Naive B cell (primary cell): ENCODE measurements at regions not wholly inside any gene's neighbourhood (a gene's known extent, or its start where the extent isn't known, plus 50 kb on each side); places are given as distances from the start of the nearest gene placed in this dataset.

ENCODE experiments used
- ATAC-seq, 2 donors: fragments of 150-1000 bp; cut with Tn5 transposase; 2 replicates each; pipeline ENCODE4 v1.10.0; 2021; ENCODE audit warnings: low read depth in 2 of 2, mild to moderate bottlenecking in 2 of 2, moderate library complexity in 2 of 2
- DNase-seq: peaks from one replicate; pipeline ENCODE4 v3.0.0; 2022
- H3K27ac Mint-ChIP-seq, 6 donors: one replicate each; pipeline ENCODE4 v1.8.0; 2020 to 2022; ENCODE audit warnings: mild to moderate bottlenecking in 6 of 6, mixed read lengths in 6 of 6, moderate library complexity in 5 of 6, inconsistent platforms in 2 of 6
- H3K27me3 Mint-ChIP-seq, 3 donors: one replicate each; pipeline ENCODE4 v1.8.0; 2021 to 2022; ENCODE audit warnings: mixed read lengths in 3 of 3, mild to moderate bottlenecking in 1 of 3
- H3K36me3 Mint-ChIP-seq, 2 donors: one replicate each; pipeline ENCODE4 v1.8.0; 2020 to 2022; ENCODE audit warnings: mixed read lengths in 2 of 2, inconsistent platforms in 1 of 2, mild to moderate bottlenecking in 1 of 2
- H3K4me1 Mint-ChIP-seq, 3 donors: one replicate each; pipeline ENCODE4 v1.8.0; 2020 to 2022; ENCODE audit warnings: mixed read lengths in 3 of 3, inconsistent platforms in 1 of 3, mild to moderate bottlenecking in 1 of 3, moderate library complexity in 1 of 3
- H3K4me3 Mint-ChIP-seq, 8 donors: one replicate each; pipeline ENCODE4 v1.8.0; 2020 to 2022; ENCODE audit warnings: mild to moderate bottlenecking in 8 of 8, mixed read lengths in 8 of 8, moderate library complexity in 8 of 8, inconsistent platforms in 2 of 8
- H3K9me3 Mint-ChIP-seq, 7 donors: one replicate each; pipeline ENCODE4 v1.8.0; 2020 to 2022; ENCODE audit warnings: mixed read lengths in 7 of 7, mild to moderate bottlenecking in 5 of 7, inconsistent platforms in 2 of 7, moderate library complexity in 1 of 7

DNA sequence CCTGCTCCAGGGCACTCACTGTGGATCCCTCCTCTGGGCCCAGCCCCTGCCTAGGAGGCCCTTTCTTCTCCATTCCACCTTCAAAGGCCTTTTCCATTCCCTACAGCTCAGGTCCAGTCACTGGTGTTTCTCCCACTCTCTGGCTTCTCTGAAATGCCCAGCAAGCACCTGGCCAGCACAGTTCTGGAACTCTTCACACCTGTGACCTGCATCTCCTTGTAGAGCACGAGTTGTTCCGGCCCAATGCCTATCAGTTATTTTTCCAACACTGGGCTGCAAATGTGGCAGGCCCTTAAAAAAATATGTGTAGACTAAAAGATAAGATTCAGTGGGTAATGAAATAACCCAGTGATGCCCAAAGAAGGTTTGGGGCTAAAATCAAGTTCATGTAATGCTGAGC, 87.1 kb downstream of the PRLHR start:
- Mint-ChIP-seq H3K36me3 (no peaks in the 10 kb centered on the region), H3K4me3 (no peak overlapping the region), H3K27ac (no peak overlapping the region), H3K4me1 (peaks cover 0 to 5% (median 0%) of the 10 kb centered on the region in 3 donors), H3K9me3 (peaks cover 0 to 5% (median 0%) of the 10 kb centered on the region in 7 donors), H3K27me3 (peaks cover under 1 to 15% (median 13%) of the 10 kb centered on the region in 3 donors)
- ATAC-seq: no peak
- no peak for DNase-seq

DNA sequence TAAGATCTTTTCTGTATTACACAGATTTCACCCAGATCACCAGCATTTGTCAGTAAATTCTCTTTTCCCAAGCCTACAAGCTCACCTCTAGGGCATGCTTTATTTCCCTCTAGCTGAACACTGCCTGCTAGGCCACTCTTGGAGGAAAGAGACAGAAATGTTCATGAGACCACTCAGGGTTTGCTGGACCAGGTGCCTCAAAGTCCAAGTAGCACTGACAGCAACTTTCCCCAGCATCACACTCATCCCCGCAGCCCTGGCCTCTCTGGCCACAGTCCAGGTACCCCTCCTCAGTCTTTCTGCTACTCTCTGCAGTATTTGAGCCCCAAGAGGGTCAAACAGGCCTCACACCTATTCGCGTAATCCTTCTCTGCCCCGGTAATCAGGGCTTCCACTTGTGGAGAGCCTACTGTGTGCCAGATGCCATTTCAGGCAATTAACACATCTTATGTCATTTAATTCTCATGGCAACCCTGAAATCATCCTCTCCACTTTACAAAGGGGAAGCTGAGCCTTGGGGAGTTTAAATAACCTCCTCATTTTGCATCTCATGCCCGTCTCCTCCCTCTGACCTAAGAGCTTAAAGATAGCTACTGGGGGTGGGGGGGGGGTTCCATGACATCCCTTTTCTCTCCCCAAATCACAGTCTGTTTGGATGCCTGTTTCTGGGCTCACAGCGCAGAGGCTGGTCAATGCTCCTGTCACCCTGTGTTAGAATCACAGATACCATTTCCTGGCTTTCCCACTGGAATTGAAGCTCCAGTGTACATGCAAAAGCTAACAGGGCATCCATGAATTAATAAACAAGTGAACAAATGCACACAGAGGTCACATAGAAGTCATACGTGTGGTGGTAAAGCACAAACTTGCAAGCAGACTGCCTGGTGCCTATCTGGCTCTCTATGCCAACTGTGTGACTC, 88.5 kb downstream of the PRLHR start:
- H3K27me3 Mint-ChIP-seq: peaks cover 4 to 15% (median 13%) of the 10 kb centered on the region in 3 donors
- ATAC-seq (no peak), DNase-seq (no peak)
- no peak overlapping the region for H3K4me3 Mint-ChIP-seq
- peaks cover 0 to 5% (median 0%) of the 10 kb centered on the region in 3 donors for H3K4me1 Mint-ChIP-seq
- peaks cover 0 to 5% (median 0%) of the 10 kb centered on the region in 7 donors for H3K9me3 Mint-ChIP-seq
- H3K36me3 Mint-ChIP-seq: no peaks in the 10 kb centered on the region
- no peak overlapping the region for H3K27ac Mint-ChIP-seq

DNA sequence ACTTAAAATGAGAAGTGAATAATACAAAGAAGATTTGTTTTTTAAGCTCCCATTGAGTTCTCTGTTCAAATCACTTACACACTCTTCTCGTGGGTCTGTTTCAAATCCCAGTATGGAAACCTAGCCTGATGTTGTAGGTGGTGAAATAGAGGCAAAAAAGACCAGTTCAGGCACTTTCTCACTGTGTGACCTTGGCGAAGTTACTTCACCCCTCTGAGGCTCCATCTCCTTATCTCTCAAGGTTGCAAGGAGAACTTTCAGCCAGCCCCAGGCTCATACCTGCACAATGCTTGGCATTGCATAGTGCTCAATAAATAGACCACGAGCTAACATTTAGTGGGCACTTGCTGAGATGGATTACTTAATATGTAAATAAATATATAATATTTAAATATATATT, 90.1 kb downstream of the PRLHR start:
- peaks cover 0 to 5% (median 0%) of the 10 kb centered on the region in 3 donors for H3K4me1 Mint-ChIP-seq
- no peaks in the 10 kb centered on the region for H3K36me3 Mint-ChIP-seq
- no peak overlapping the region for H3K27ac Mint-ChIP-seq
- no peak overlapping the region for H3K4me3 Mint-ChIP-seq
- peaks cover 8 to 11% (median 11%) of the 10 kb centered on the region in 3 donors for H3K27me3 Mint-ChIP-seq
- DNase-seq (no peak), ATAC-seq (no peak)
- H3K9me3 Mint-ChIP-seq: peaks cover 0 to 5% (median 0%) of the 10 kb centered on the region in 7 donors

DNA sequence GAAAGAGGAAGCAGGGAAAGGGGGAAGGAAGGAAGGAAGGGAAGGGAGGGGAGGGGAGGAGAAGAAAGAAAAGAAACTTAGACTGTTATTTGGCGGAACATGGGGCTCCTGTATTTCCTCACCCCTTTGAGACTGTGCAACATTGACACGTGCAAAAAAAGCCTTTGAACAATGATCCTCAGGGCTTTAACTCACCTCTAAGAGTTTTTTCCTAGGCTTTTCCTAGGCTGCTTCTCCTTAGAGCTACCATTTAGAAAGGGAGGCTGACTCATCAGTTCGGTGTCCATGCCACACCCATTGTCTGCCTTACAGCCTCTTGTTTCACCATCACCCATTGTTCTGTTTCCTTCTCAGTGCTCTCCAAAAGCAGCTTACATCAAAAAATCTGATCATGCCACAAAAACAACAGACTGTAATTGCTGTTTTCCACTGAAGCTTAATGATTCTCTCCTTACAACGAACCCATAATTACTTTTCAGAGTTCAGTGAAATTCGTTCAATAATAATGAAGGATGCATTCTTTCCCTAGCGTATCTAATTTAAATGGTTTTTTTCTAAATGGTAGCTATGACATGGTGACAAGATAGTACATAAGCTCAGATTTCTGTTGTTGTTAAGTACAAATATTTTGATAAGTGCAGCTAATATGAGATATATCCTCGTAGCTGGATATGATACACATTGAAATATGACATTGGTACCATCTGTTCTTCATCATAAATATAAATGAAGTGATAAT, 90.8 kb downstream of the PRLHR start:
- Mint-ChIP-seq H3K9me3 (peaks cover 0 to 5% (median 0%) of the 10 kb centered on the region in 7 donors), H3K4me1 (peaks cover 0 to 5% (median 0%) of the 10 kb centered on the region in 3 donors), H3K27ac (no peak overlapping the region), H3K36me3 (no peaks in the 10 kb centered on the region), H3K27me3 (peaks cover 8 to 11% (median 11%) of the 10 kb centered on the region in 3 donors), H3K4me3 (no peak overlapping the region)
- ATAC-seq (no peak), DNase-seq (no peak)

GRCh38 chr10:118504044-118504443, 91.4 kb downstream of the PRLHR start:
- no peak for DNase-seq
- no peak for ATAC-seq
- H3K9me3 Mint-ChIP-seq: peaks cover 0 to 5% (median 0%) of the 10 kb centered on the region in 7 donors
- no peak overlapping the region for H3K4me3 Mint-ChIP-seq
- H3K27ac Mint-ChIP-seq: no peak overlapping the region
- H3K4me1 Mint-ChIP-seq: peaks cover 0 to 5% (median 0%) of the 10 kb centered on the region in 3 donors
- peaks cover 8 to 15% (median 11%) of the 10 kb centered on the region in 3 donors for H3K27me3 Mint-ChIP-seq
- no peaks in the 10 kb centered on the region for H3K36me3 Mint-ChIP-seq

DNA sequence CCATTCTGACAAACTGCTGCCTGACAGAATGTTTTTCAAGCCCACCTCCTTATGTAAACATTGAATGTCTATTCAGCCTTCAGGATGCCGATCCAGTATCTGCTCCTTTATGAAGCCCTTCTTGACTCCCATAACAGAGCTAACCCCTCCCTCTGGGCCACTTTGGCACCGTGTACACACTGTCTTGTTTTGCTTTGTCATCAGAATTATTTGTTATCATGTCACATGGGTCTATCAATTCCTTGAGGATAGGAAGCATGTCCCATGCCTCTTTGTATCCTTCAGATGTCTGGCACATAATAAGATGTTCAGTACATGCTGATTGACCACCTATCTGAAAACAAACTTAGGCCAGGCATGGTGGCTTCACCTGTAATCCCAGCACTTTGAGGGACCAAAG, 92.3 kb downstream of the PRLHR start:
- peaks cover 0 to 5% (median 0%) of the 10 kb centered on the region in 3 donors for H3K4me1 Mint-ChIP-seq
- peaks cover 0 to 9% (median 0%) of the 10 kb centered on the region in 7 donors for H3K9me3 Mint-ChIP-seq
- DNase-seq (no peak), ATAC-seq (no peak)
- no peaks in the 10 kb centered on the region for H3K36me3 Mint-ChIP-seq
- no peak overlapping the region for H3K4me3 Mint-ChIP-seq
- peaks cover 11 to 15% (median 15%) of the 10 kb centered on the region in 3 donors for H3K27me3 Mint-ChIP-seq
- no peak overlapping the region for H3K27ac Mint-ChIP-seq

- peaks cover 0 to 5% (median 0%) of the 10 kb centered on the region in 3 donors for H3K4me1 Mint-ChIP-seq
- DNase-seq (no peak), ATAC-seq (no peak)
- H3K36me3 Mint-ChIP-seq: no peaks in the 10 kb centered on the region
- H3K9me3 Mint-ChIP-seq: peaks cover 0 to 9% (median 0%) of the 10 kb centered on the region in 7 donors
- H3K27ac Mint-ChIP-seq: no peak overlapping the region
- H3K4me3 Mint-ChIP-seq: no peak overlapping the region
- H3K27me3 Mint-ChIP-seq: peaks cover 11 to 15% (median 15%) of the 10 kb centered on the region in 3 donors
Measured at GRCh38 chr10:118501637-118502440, 93.6 kb downstream of the PRLHR start.

- Mint-ChIP-seq H3K4me3 (no peak overlapping the region), H3K27me3 (peaks cover 11 to 19% (median 15%) of the 10 kb centered on the region in 3 donors), H3K27ac (no peak overlapping the region), H3K9me3 (peaks cover 0 to 9% (median 0%) of the 10 kb centered on the region in 7 donors), H3K36me3 (no peaks in the 10 kb centered on the region), H3K4me1 (peaks cover 0 to 5% (median 0%) of the 10 kb centered on the region in 3 donors)
- DNase-seq: no peak
- ATAC-seq: no peak
Measured at GRCh38 chr10:118501171-118501570, 94.3 kb downstream of the PRLHR start.

DNA sequence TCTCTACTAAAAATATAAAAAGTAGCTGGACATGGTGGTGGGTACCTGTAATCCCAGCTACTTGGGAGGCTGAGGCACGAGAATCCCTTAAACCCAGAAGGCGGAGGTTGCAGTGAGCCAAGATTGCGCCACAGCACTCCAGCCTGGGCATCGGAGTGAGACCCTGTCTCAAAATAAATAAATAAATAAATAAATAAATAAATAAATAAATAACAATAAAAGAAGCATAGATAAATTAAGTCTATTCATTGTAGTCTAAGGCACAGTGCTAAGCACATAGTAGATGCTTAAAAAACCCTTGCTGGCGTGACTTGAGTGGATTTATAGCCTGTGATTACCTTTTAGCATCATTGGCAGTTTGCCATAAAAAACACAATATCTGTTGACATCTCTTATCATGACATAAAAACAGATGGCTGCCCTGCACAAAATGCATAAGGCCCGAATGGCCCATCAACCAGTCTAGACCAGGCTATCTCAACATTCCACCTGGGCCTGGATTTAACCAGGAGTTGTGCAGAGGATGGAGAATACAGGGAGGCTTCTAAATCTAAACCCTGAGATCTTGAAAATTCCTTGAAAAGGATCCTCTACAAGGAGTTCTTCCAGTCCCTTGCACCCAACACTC, 94.9 kb downstream of the PRLHR start:
- peaks cover 13 to 21% (median 21%) of the 10 kb centered on the region in 3 donors for H3K27me3 Mint-ChIP-seq
- DNase-seq: no peak
- ATAC-seq: no peak
- H3K27ac Mint-ChIP-seq: no peak overlapping the region
- peaks cover 0 to 9% (median 0%) of the 10 kb centered on the region in 7 donors for H3K9me3 Mint-ChIP-seq
- H3K4me1 Mint-ChIP-seq: peaks cover 0 to 5% (median 0%) of the 10 kb centered on the region in 3 donors
- no peaks in the 10 kb centered on the region for H3K36me3 Mint-ChIP-seq
- no peak overlapping the region for H3K4me3 Mint-ChIP-seq

DNA sequence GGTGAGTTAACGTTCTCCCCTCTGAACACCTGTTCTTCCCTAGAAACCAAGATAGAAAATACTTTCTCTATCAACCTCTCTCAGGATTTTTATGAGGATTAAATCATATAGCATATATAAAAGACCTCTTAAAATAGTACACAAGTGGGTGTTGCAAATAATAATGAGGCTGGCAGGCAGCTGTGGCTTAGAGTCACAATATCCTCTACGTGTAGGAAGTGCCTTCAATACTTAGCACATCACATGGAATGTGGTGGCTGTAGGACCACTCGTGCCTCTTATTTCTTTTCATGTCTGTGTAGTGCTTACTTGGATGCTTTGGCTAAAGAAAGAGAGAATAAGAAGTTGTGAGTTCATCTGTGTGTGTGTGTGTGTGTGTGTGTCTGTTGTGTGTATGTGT, 96.3 kb downstream of the PRLHR start:
- Mint-ChIP-seq H3K36me3 (no peaks in the 10 kb centered on the region), H3K4me1 (peaks cover 0 to 3% (median 0%) of the 10 kb centered on the region in 3 donors)
- no peak for DNase-seq

DNA sequence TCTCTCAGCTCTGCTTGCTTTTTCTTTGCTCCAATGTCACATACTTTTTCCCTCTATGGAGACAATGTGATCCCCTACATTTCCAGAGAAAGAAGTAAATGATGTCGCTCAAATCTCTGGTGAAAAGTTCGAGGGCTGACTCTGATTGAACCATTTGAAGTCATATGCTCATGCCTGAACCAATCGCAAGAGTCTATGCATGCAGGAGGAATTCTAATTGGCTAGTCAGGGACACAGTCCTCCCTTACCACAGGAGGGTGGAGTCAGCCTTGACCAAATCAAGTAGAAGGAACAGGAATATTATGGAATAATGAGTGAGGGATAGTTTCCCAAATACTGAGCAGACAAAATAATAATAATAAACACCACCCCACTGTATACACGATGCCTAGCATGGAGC, 96.8 kb downstream of the PRLHR start:
- Mint-ChIP-seq H3K27me3 (peaks cover 11 to 24% (median 21%) of the 10 kb centered on the region in 3 donors), H3K27ac (no peak overlapping the region), H3K4me1 (no peaks in the 10 kb centered on the region), H3K36me3 (no peaks in the 10 kb centered on the region), H3K4me3 (no peak overlapping the region), H3K9me3 (peaks cover 0 to 4% (median 0%) of the 10 kb centered on the region in 7 donors)
- no peak for ATAC-seq
- DNase-seq: no peak

More for the DNA sequence above, 96.3 kb downstream of the PRLHR start:
- ATAC-seq: no peak
- Mint-ChIP-seq H3K9me3 (peaks cover 0 to 9% (median 0%) of the 10 kb centered on the region in 7 donors), H3K4me3 (no peak overlapping the region), H3K27me3 (peaks cover 16 to 24% (median 21%) of the 10 kb centered on the region in 3 donors), H3K27ac (no peak overlapping the region)

GRCh38 chr10:118497227-118497626, 98.2 kb downstream of the PRLHR start:
- no peak for ATAC-seq
- Mint-ChIP-seq H3K4me3 (no peak overlapping the region), H3K27ac (no peak overlapping the region), H3K4me1 (no peaks in the 10 kb centered on the region), H3K27me3 (peaks cover 11 to 24% (median 20%) of the 10 kb centered on the region in 3 donors), H3K9me3 (peaks cover 0 to 4% (median 0%) of the 10 kb centered on the region in 7 donors), H3K36me3 (no peaks in the 10 kb centered on the region)
- DNase-seq: no peak
